ENCODE measurements at regions not wholly inside any gene's neighbourhood (a gene's known extent, or its start where the extent isn't known, plus 50 kb on each side); places are given as distances from the start of the nearest gene placed in this dataset.
"Not testable (repeated sequence)": the region's sequence is repeated elsewhere in the genome, so short reads cannot be mapped to it uniquely, and the experiment has no call there.

GRCh38 chr1:168420177-168420576, 123.6 kb downstream of the XCL2 start:
- DNase-seq (ENCODE audit: low spot score): peak; percentile 43

GRCh38 chr1:168419736-168420135, 124.1 kb downstream of the XCL2 start:
- no peak for DNase-seq (ENCODE audit: low spot score)

GRCh38 chr1:168416220-168416619, 127.6 kb downstream of the XCL2 start:
- peak; percentile 10 for DNase-seq (ENCODE audit: low spot score)

DNA sequence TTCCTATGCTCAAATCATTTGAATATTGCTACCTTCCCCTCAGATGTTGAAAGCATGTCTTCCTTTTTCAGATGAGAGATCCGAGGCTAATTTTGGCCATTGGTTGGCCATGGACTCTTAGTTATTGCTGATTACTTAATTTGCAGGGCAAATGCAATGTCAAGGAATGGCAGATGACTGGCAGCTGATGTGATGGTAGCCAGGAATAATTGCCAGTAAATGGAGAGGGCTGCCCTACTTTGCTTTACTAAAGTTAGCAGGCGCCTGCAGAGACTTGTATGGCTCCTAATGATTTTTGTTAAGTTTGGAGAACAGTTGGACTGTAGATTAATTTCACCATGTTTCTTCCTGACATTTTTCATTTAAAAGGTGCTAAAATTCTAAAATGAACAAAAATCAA, 128.9 kb downstream of the XCL2 start:
- DNase-seq (ENCODE audit: low spot score): no peak

DNA sequence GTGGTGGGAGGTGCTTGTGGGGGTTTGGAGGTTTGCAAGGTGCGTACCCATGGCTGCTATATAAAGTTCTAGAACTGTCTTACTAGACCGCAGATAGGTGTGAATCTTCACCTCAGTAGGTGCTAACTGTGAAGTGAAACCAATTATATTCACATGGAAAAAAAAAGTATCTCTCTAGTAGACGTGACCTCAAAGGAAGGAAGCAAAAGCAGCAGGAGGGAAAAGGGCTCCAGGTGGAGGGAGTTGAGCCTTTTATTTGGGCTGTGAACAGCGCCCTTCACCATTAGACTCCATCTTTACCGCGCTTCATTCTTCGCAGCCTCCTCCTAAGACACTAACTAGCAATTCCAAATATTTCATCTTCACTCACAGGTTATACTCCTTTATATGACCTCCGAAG, 129.8 kb downstream of the TBX19 start:
- DNase-seq (ENCODE audit: low spot score): peak; percentile 41

- peak; percentile 90 for DNase-seq (ENCODE audit: low spot score)
These were observed 128.2 kb downstream of the TBX19 start for GRCh38 chr1:168408884-168409283.

- DNase-seq (ENCODE audit: low spot score): no peak
These were observed 127.8 kb downstream of the TBX19 start for GRCh38 chr1:168408539-168408865.

DNA sequence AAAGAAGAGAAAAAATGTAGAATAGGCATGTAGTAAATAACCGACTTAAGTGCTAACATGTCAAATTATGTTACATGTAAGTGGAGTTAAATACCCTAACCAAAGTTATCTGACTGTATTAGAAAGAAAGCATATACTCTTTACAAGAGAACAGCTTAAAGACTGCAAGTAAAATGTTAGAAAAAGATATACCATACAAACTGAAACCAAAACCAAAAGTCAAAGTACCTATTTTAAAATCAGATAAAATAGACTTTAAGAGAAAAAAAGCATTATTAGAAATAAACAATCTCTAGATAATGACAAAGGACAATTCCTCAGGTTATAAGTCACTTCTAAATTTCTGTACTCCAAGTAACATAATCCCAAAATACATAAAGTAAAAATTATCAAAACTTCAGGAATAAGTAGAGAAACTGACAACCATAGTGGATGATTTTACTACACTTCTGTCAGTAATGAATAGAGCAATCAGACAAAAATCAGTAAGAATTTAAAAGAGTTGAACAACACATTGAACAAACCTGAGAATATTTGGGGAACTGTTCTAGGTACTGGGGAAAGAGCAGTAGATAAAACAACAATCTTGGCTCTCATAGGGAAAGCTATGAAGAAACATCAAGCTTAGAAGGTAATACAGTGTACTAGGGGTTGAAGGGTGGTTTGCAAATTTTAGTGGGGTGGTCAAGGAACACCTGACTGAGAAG, 127.3 kb downstream of the TBX19 start:
- DNase-seq (ENCODE audit: low spot score): no peak

- DNase-seq (ENCODE audit: low spot score): no peak
These were observed 125.4 kb downstream of the TBX19 start for GRCh38 chr1:168405906-168406549.

- DNase-seq (ENCODE audit: low spot score): no peak
These were observed 122.5 kb downstream of the TBX19 start for GRCh38 chr1:168403140-168403539.

GRCh38 chr1:168402466-168402865, 121.8 kb downstream of the TBX19 start:
- not testable (repeated sequence) for DNase-seq (ENCODE audit: low spot score)

GRCh38 chr1:168401341-168401740, 120.7 kb downstream of the TBX19 start:
- DNase-seq (ENCODE audit: low spot score): no peak

GRCh38 chr1:168400139-168400538, 119.5 kb downstream of the TBX19 start:
- DNase-seq (ENCODE audit: low spot score): no peak

DNA sequence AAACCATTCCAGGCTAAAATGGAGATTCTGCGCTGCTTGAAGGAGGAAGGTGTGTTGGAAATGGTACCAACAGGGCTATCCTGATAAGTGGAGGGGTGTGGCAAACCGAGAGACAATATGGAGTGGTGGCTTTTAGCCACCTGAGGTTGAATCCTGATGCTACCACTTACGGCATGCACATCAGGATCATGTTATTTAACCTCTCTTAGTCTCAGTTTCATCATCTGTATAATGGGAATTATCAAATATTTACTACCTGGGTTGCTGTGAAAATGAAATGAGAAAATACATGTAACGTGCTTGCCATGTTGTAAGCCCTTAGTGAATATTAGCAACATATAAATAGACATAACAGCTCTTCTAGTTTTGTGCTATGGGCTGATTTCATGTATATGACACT, 117.1 kb downstream of the TBX19 start:
- no peak for DNase-seq (ENCODE audit: low spot score)

DNA sequence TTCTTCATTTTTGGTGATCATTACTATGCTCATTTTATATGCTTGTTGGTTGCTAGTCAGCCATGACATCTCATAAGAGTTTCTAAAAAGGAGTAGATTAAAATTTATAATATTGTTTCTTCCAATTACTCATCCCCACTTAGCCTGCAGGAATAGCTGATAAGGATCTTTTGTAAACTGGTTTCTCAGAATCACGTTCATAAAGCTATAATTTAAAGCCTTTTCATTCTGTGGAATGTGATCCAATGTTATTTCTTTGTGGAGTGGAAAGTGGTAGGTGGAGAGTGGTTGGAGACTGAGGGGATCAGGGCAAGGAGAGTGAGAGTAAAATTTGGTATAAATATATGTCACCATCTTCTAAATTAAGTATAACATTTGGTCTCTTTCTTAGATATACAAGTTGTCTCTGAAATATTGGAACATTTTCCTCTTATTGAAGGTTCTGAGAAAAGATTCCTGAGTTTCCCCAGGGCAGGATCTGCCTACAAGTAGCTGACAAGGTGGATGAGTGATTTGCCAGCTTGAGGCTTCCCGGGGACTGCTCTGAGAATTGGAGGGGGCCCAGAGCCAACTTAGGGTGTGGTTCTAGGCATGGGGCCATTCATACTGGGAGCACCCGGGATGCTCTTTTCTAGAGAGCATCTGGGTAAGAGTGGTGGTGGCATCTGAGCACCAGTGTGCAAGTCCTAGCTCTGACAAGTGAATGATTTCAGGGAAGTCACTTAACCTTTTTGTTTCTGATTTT, 116.4 kb downstream of the TBX19 start:
- DNase-seq (ENCODE audit: low spot score): no peak

DNA sequence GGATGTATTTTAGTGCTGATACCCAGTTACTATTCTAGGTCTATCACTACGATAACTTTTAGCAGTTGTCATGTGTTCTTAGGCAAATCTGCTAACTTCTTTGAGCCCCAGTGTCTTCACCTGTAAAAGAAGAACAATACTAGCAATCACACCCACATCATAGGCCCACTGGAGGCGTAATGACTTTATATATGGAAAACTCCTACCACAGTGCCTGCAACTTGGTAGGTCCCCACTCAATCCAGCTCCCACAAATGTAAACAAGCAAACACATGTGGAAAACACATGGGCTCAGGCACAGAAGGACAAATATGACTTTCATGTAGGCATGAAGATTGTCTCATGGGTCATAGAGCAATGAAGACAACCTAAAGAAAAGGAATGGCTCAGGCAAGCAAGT, 115.8 kb downstream of the TBX19 start:
- DNase-seq (ENCODE audit: low spot score): no peak

- DNase-seq (ENCODE audit: low spot score): no peak
These were observed 114.2 kb downstream of the TBX19 start for GRCh38 chr1:168394858-168395257.

- no peak for DNase-seq (ENCODE audit: low spot score)
These were observed 112.4 kb downstream of the TBX19 start for GRCh38 chr1:168392958-168393549.

- peak; percentile 22 for DNase-seq (ENCODE audit: low spot score)
These were observed 111.4 kb downstream of the TBX19 start for GRCh38 chr1:168391851-168392681.

- no peak for DNase-seq (ENCODE audit: low spot score)
These were observed 109.6 kb downstream of the TBX19 start for GRCh38 chr1:168390271-168390670.

GRCh38 chr1:168387781-168388760, 107.4 kb downstream of the TBX19 start:
- DNase-seq (ENCODE audit: low spot score): peak; percentile 19
